ENCODE measurements at regions not wholly inside any gene's neighbourhood (a gene's known extent, or its start where the extent isn't known, plus 50 kb on each side); places are given as distances from the start of the nearest gene placed in this dataset.

DNA sequence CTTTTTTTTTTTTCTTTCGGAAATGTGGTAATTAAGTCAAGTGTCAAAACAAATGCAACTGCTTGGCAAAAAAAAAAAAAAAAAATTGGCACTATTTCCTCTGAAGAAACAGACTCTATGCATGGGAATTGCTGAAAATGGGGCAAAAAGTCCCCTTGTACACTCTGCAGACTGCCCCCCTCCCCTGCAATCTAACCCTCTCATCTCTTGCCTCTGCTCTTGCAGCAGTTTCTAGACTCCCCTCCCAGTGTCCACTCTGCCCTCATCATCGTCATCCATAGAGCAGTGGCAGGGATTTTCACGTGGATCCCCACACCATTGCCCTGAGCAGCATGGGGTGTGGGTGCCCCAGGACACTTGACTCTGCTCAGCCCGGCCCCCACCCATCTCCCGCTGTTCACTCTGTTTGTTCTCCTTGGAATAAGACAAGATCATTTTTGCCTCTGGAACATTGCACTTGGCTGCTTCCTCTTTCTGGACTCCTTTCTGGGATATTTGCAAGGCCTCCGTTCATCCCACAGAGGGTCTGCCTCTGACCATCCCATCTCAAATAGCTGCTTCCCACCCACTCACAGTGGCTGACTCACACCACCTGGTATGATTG lies 213.9 kb downstream of the ACKR3 start:
- TF ChIP-seq POLR2A (IDR thresholded peaks at IDR 0.05), result no peak
- TF ChIP-seq, protein P1, sequence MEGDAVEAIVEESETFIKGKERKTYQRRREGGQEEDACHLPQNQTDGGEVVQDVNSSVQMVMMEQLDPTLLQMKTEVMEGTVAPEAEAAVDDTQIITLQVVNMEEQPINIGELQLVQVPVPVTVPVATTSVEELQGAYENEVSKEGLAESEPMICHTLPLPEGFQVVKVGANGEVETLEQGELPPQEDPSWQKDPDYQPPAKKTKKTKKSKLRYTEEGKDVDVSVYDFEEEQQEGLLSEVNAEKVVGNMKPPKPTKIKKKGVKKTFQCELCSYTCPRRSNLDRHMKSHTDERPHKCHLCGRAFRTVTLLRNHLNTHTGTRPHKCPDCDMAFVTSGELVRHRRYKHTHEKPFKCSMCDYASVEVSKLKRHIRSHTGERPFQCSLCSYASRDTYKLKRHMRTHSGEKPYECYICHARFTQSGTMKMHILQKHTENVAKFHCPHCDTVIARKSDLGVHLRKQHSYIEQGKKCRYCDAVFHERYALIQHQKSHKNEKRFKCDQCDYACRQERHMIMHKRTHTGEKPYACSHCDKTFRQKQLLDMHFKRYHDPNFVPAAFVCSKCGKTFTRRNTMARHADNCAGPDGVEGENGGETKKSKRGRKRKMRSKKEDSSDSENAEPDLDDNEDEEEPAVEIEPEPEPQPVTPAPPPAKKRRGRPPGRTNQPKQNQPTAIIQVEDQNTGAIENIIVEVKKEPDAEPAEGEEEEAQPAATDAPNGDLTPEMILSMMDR (IDR thresholded peaks at IDR 0.05), result no peak
- no peak for TF ChIP-seq POLR2AphosphoS5 (IDR thresholded peaks at IDR 0.05)
